ENCODE measurements at regions not wholly inside any gene's neighbourhood (a gene's known extent, or its start where the extent isn't known, plus 50 kb on each side); places are given as distances from the start of the nearest gene placed in this dataset.
"Not testable (repeated sequence)": the region's sequence is repeated elsewhere in the genome, so short reads cannot be mapped to it uniquely, and the experiment has no call there.

- no peak for DNase-seq (ENCODE audit: low read depth, low spot score)
These were observed 146.7 kb downstream of the HLX start for GRCh38 chr1:221025956-221026355.

- DNase-seq (ENCODE audit: low read depth, low spot score) = no peak
These were observed 150.9 kb downstream of the HLX start for GRCh38 chr1:221029981-221030649.

DNA sequence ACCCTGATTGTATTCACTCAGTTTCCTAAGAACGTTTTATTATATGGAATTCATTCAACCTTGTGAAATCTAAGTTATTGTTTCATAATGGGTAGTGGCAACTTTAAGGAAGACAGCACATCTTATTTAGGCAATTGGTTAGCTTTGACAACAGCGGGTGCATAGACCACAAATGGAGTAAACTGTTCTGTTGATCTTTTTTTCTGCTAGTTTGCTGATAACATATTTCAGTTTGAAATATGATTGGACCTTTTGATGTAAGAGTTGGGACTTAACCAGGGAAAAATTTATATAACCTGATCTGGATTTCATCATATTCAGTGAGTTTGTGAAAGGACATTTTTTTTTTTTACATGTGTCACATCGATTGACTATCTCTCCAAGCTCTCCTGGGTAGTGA is 151.7 kb downstream of the HLX start:
- no peak for DNase-seq (ENCODE audit: low read depth, low spot score)

DNA sequence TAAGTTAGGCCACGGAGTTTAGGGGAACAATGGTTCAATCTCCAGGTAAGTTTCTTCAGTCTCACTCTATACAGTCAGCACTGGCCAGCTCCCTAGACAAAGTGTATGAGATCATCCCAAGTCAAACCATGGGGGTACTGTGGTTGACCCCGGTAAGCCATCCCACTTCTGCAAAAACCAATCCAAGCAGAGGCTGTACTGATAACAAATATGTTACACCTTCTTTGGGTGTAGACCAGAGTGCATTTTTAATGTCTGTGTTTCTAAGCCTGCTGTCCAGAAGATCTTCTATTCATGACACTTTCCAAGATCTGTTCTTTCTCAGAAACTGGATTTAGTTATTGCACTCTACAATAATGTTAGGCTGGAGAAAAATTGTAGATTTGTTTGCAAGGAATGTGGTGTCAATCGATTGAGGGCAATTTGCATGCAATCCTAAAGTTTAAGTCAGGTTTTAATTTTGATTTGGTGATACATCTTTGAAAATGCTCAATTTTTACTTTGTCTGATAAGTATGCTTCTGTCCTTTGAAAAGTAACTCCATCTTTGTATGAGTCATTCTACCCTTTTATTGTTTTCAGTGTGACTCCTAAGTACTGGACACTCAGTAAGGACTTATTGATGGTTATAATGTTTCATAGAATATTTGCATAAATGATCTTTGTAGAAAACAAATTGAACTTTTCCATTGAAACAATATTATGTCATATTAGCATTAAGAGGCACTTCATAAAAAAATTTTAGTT is 152.4 kb downstream of the HLX start:
- DNase-seq (ENCODE audit: low read depth, low spot score) = no peak

DNA sequence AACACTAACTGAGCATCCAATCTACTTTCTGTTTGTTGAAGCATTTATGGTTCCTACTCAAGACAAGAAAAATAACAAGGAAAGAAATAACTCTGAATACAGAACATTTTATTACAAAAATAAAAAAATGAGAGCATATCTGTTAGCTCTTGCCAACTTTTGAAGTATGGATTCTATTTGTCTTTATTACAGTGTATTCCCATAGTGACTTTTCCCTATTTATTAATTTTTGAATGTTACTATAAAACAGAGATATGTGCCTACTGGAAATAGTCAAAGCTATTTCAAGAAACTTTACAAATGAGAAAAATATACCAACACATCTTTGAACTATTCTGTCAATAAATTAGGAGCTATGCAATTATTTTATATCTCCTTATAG is 153.0 kb downstream of the HLX start:
- no peak for DNase-seq (ENCODE audit: low read depth, low spot score)

DNA sequence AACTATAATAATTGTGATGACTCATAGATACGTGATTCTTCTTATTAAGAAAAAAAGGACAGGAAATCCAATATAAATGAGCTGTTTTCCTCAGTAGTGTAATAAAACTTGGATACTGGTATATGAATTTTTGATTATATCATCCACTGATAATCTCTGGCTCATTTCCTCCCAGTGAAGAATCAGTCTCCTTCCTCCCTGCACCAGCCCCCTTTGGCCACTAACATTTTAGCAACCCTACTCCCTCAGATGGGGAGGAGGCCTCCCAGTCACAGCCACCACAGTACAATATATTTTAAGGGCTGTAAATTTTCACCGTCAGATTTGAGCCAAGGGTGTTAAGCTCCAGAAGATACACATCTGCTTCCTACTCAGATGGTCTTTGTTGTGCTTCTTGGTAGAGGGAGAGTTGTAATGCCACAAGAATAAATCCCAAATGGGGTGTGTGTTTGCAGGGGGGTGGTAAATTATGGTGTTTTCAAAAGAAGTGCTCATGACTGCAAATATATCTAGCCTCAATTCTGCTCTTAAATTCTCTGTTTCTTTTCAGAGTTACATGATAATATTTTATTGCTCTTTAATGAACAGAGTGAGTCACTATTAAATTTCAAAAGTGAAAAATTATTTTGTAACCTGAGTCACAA is 153.5 kb downstream of the HLX start:
- DNase-seq (ENCODE audit: low read depth, low spot score) = no peak

- DNase-seq (ENCODE audit: low read depth, low spot score) = no peak
These were observed 156.5 kb downstream of the HLX start for GRCh38 chr1:221035662-221036153.

- no peak for DNase-seq (ENCODE audit: low read depth, low spot score)
These were observed 160.4 kb downstream of the HLX start for GRCh38 chr1:221039616-221040015.

- DNase-seq (ENCODE audit: low read depth, low spot score) = no peak
These were observed 160.9 kb downstream of the HLX start for GRCh38 chr1:221040101-221040500.

DNA sequence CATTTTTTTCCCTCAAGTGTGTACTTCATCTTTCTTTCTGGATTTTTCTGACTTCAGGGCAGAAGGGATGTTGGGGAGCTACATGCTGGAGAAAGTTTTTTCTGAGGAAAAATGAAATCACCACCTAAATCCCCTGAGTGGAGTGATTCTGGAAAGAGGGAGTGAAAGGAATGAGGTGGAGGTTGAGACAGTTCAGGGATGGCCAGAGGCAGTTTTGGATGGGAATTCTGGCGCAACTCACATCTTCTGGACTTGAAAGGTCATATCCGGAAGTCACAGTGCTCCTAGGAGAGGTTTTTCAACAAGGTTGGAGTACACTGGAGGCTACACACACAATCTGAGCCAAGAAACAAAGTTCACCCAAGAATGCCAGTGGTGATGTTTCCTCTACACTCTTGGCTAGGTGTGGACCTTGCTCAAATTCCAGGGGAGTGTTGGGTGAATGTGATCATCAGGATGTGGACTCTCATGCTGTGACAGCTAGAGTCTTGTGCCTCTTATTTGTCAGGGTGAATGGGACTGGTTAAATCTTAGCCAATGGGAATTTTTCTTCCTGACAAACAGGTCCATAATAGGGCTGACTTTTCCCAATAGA is 161.5 kb downstream of the HLX start:
- no peak for DNase-seq (ENCODE audit: low read depth, low spot score)

DNA sequence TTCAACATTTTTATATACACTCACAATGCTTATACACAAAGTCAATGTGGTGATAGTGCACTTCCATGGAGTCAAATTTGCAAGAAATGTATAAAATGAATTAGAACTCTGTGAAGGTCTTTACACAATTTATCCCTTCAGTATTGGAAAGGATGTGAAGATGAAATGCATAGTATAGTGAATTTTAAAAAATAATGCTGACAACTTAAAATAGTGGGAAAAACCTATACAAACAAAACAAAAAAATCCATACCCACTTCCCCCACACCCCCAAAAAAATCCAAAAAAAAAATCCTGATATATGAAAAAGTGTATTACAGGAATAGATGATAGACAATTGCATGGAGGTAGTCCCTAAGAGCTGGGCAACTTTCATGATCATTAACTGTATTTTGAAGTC is 165.3 kb downstream of the HLX start:
- DNase-seq (ENCODE audit: low read depth, low spot score) = no peak

- no peak for DNase-seq (ENCODE audit: low read depth, low spot score)
These were observed 165.9 kb downstream of the HLX start for GRCh38 chr1:221045151-221045550.

- DNase-seq (ENCODE audit: low read depth, low spot score) = no peak
These were observed 166.9 kb downstream of the HLX start for GRCh38 chr1:221045842-221046831.

DNA sequence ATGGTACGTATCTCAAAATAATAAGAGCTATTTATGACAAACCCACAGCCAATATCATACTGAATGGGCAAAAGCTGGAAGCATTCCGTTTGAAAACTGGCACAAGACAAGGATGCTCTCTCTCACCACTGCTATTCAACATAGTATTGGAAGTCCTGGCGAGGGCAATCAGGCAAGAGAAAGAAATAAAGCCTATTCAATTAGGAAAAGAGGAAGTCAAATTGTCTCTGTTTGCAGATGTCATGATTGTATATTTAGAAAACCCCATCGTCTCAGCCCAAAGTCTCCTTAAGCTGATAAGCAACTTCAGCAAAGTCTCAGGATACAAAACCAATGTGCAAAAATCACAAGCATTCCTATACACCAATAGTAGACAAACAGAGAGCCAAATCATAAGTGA is 172.1 kb downstream of the HLX start:
- not testable (repeated sequence) for DNase-seq (ENCODE audit: low read depth, low spot score)

- no peak for DNase-seq (ENCODE audit: low read depth, low spot score)
These were observed 174.6 kb downstream of the HLX start for GRCh38 chr1:221053889-221054288.

DNA sequence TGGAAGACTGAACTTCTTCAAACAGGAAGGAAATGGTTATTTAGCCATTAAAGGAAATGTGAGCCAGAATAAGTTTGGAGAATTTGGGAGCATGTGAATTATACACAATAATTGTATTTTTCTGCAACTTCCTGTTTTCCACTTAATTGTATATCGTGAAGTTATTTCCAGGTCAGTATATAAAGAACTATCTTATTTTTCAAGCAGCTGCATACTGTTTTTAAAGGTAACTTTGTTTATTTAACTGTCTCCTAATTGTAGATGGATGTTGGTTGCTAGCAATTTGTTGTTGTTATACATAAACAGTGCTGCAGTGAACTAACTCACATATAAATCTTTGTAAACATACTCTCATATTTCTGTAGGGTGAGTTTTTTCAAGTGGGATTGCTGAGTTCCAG is 180.3 kb downstream of the HLX start:
- no peak for DNase-seq (ENCODE audit: low read depth, low spot score)

DNA sequence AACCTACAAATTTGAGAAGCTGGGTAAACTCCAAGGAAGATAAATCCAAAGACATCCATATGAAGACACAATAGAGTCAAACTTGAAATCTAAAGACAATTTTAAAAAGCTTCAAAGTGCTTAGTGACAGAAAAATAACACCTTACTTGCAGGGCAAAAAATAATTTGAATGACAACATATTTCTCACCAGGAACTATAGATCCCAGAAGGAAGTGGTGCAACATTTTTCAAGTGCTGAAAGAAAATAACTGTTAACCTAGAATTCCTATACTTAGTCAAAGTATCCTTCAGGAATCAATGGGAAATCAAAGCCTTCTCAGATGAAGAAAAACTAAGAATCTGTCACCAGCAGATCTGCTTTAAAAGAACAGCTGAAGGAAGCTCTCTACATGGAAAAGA is 184.4 kb downstream of the HLX start:
- no peak for DNase-seq (ENCODE audit: low read depth, low spot score)

DNA sequence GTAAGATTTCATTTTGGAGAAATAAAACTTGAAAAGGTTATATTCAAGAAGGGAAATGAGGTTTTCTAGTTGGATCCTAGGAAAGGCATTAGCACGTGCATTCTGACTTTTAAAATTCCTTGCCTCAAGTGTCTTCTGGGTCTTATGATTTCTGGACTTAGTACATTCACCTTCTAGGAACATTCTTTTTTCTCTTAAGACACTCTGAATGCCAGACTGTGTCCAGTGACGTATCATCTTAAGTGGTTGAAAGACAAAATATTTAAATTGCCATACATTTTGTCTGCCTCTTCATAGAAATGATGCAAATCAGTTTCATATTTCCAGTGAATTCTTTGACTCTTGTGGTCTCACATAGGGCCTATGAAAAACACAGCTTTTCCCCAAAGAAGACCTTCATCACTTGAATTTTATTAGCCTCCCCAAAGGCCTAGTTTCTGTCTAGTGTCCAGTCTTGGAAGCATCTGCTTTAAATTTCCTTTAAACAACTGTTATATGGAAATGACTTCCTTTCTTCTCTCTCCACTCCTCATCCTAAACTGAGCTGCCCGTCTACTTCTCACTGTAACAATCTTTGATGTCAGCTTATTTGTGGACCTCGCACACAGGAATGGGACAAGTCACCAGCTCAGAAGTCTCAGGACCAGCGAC is 187.2 kb downstream of the HLX start:
- no peak for DNase-seq (ENCODE audit: low read depth, low spot score)

DNA sequence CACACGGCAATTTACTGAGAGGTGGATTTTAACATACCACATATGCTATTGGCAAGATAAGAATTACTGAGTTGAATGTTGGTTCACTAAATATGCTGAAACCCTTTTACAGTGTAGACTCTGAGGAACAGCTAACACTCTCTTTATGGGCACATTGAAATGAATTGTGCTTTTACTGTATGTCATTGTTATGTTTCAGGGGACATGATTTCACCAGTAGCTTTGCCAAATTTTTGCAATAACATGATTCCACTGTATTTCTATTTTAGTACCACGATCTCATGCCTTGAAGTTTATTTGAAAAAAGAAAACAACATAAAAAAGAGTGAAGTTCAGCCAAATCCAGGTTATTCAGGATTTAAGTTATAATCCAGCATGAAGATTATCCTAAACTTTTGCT is 188.5 kb downstream of the HLX start:
- no peak for DNase-seq (ENCODE audit: low read depth, low spot score)

- no peak for DNase-seq (ENCODE audit: low read depth, low spot score)
These were observed 190.1 kb downstream of the HLX start for GRCh38 chr1:221069178-221069903.

Data from iPS DF 19.7 (cell line).